WI38 (cell line): ENCODE measurements at regions not wholly inside any gene's neighbourhood (a gene's known extent, or its start where the extent isn't known, plus 50 kb on each side); places are given as distances from the start of the nearest gene placed in this dataset.

Source experiments
- H3K4me3 ChIP-seq: 2 replicates; pipeline ENCODE4 v1.5.1; 2011; ENCODE audit warnings: low read depth, mild to moderate bottlenecking, control low read depth, low read length
- CTCF ChIP-seq: IDR thresholded peaks from 2 replicates; pipeline ENCODE4 v1.5.1; 2012; ENCODE audit warnings: low read depth, mild to moderate bottlenecking, control low read depth, low read length

- TF ChIP-seq CTCF: no peak
- H3K4me3 ChIP-seq: no peak overlapping the region
Measured at GRCh38 chr18:34121200-34121721, 103.5 kb downstream of the NOL4 start.

- H3K4me3 ChIP-seq: no peak overlapping the region
- TF ChIP-seq CTCF: no peak
Measured at GRCh38 chr18:34120294-34120693, 104.4 kb downstream of the NOL4 start.

- no peak for TF ChIP-seq CTCF
- H3K4me3 ChIP-seq: no peak overlapping the region
Measured at GRCh38 chr18:34117319-34117718, 107.4 kb downstream of the NOL4 start.

GRCh38 chr18:34115409-34116081, 109.2 kb downstream of the NOL4 start:
- H3K4me3 ChIP-seq: no peak overlapping the region

GRCh38 chr18:34114996-34115395, 109.7 kb downstream of the NOL4 start:
- no peak overlapping the region for H3K4me3 ChIP-seq
- no peak for TF ChIP-seq CTCF

More at GRCh38 chr18:34115409-34116081, 109.2 kb downstream of the NOL4 start:
- TF ChIP-seq CTCF: no peak

- TF ChIP-seq CTCF: no peak
- H3K4me3 ChIP-seq: no peak overlapping the region
Measured at GRCh38 chr18:34108206-34108605, 116.5 kb downstream of the NOL4 start.

GRCh38 chr18:34098109-34098508, 126.6 kb downstream of the NOL4 start:
- H3K4me3 ChIP-seq: no peak overlapping the region
- TF ChIP-seq CTCF: no peak
